ENCODE measurements at regions not wholly inside any gene's neighbourhood (a gene's known extent, or its start where the extent isn't known, plus 50 kb on each side); places are given as distances from the start of the nearest gene placed in this dataset.

DNA sequence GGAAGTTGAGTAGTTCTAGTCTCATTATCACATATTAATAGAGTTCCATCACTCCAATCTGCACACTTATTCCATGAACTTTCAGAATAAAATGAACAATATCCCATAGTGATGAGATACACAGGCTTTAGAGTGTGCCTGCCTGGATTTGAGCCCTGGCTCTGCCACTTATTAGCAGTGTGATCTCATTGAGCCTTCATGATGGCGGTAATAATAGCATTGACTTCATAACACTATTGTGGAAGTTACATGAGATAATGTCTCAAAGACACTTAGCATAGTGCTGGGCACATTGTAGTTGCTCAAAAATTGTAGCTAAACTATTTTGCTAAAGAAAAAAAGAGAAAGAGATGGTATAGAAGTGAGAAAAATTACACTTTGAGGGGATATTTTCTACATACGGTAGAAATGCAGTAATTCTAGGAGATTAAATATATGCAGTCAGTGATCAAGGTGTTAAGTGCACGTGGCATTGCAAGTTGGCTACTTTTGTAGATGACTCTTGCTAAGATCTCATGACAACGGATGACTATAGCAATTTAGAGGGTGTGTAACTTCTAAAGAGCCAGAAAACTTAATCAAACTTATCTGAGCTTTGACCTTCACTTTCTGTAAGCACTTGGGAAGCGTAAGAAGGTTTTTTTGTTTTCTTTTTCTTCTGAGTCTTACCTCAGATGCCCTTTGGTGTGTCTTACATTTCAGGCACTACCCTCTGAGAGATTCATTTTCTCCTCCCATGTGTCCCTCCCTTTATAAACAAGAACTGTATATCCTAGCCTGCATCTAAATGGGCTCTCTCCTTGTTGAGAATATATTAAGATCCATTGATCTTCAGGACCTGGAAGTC, 380.6 kb upstream of the NR3C2 start:
- Histone ChIP-seq H3K4me3 (replicated peaks in 1 of 3; ENCODE audit: insufficient read depth in 1 of 3, low read depth in 2 of 3, low read length in 3 of 3) (no peak overlapping the region), H4K20me1 (ENCODE audit: insufficient read depth, low read length) (no peaks in the 10 kb centered on the region), H2AFZ (ENCODE audit: low read length) (no peak overlapping the region), H3K36me3 (replicated peaks in 1 of 2; ENCODE audit: control insufficient read depth in 1 of 2, insufficient read depth in 2 of 2, low read length in 2 of 2) (no peaks in the 10 kb centered on the region), H3K4me1 (ENCODE audit: insufficient read depth, low read length) (no peaks in the 10 kb centered on the region), H3K79me2 (ENCODE audit: insufficient read depth, low read length) (no peaks in the 10 kb centered on the region), H3K9me3 (ENCODE audit: low read length) (peaks cover 6% of the 10 kb centered on the region), H3K4me2 (ENCODE audit: low read depth, low read length) (no peak overlapping the region), H3K27me3 (ENCODE audit: control insufficient read depth in 1 of 2, insufficient read depth in 2 of 2, low read length in 2 of 2) (no peaks in the 10 kb centered on the region; a peak in 1 of 5 replicates), H3K9ac (ENCODE audit: insufficient read depth, low read depth, low read length) (no peak overlapping the region), H3K27ac (ENCODE audit: extremely low read length, insufficient read depth, low read length) (no peak overlapping the region)
- no TSS peak for BruUV-seq (replicated peaks)
- ATAC-seq = no peak
- WGBS (ENCODE audit: low lambda C conversion rate) = 19% methylated on average over 5 of the region's 5 CpGs
- TF ChIP-seq ZC3H4 (CRISPR knock-in tag; IDR thresholded peaks at IDR 0.05; ENCODE audit: borderline replicate concordance) = no peak
- no peak for TF ChIP-seq HNRNPK (IDR thresholded peaks at IDR 0.05; ENCODE audit: low read depth, low read length, poor library complexity, severe bottlenecking)
- no peak for TF ChIP-seq IKZF1 (IDR thresholded peaks at IDR 0.05)
- no peak for TF ChIP-seq ARNTL (CRISPR knock-in tag; IDR thresholded peaks at IDR 0.05)
- no peak for TF ChIP-seq ELK4 (CRISPR knock-in tag; IDR thresholded peaks at IDR 0.05; ENCODE audit: borderline replicate concordance)
- no peak for TF ChIP-seq ZNF235 (CRISPR knock-in tag; IDR thresholded peaks at IDR 0.05; ENCODE audit: borderline replicate concordance)
- TF ChIP-seq NR2F6 (IDR thresholded peaks at IDR 0.05) = no peak
- TF ChIP-seq NR2F6 (CRISPR knock-in tag; IDR thresholded peaks at IDR 0.05) = no peak
- POLR2A ChIA-PET = no interaction called here
- intact Hi-C loops (cut with micrococcal nuclease; ENCODE audit: unreplicated experiment) (no loop called here), in situ Hi-C loops (cut with HindIII; ENCODE audit: extremely low pct_ligation_motif_present, low pct_unique_long_range_greater_than_20kb) (no loop called here)
- CTCF ChIA-PET (ENCODE audit: low intra/inter-chr PET ratio, low total read pairs) = no interaction called here
- no peak for FAIRE-seq
- no peak for DNase-seq (ENCODE audit: low spot score)

GRCh38 chr4:148814030-148814429, 371.8 kb upstream of the NR3C2 start:
- intact Hi-C loops (cut with micrococcal nuclease; ENCODE audit: unreplicated experiment) = no loop called here
- H4K20me1 ChIP-seq (ENCODE audit: insufficient read depth, low read length) = no peaks in the 10 kb centered on the region
- CTCF ChIA-PET (ENCODE audit: low intra/inter-chr PET ratio, low total read pairs) = no interaction called here
- H3K27me3 ChIP-seq (ENCODE audit: control insufficient read depth in 1 of 2, insufficient read depth in 2 of 2, low read length in 2 of 2) = no peaks in the 10 kb centered on the region
- no peaks in the 10 kb centered on the region for H3K79me2 ChIP-seq (ENCODE audit: insufficient read depth, low read length)
- H3K9ac ChIP-seq (ENCODE audit: insufficient read depth, low read depth, low read length) = no peak overlapping the region
- H3K27ac ChIP-seq (ENCODE audit: extremely low read length, insufficient read depth, low read length) = no peak overlapping the region
- FAIRE-seq (no peak), ATAC-seq (no peak), DNase-seq (ENCODE audit: low spot score) (no peak)
- no peaks in the 10 kb centered on the region for H3K4me1 ChIP-seq (ENCODE audit: insufficient read depth, low read length)
- no peak overlapping the region for H3K4me3 ChIP-seq (replicated peaks in 1 of 3; ENCODE audit: insufficient read depth in 1 of 3, low read depth in 2 of 3, low read length in 3 of 3)
- BruUV-seq (replicated peaks) = no TSS peak
- in situ Hi-C loops (cut with HindIII; ENCODE audit: extremely low pct_ligation_motif_present, low pct_unique_long_range_greater_than_20kb) = no loop called here
- WGBS (ENCODE audit: low lambda C conversion rate) = 43% methylated on average over 1 of the region's 1 CpG
- H3K36me3 ChIP-seq (replicated peaks in 1 of 2; ENCODE audit: control insufficient read depth in 1 of 2, insufficient read depth in 2 of 2, low read length in 2 of 2) = no peaks in the 10 kb centered on the region
- POLR2A ChIA-PET = no interaction called here
- no peak overlapping the region for H3K4me2 ChIP-seq (ENCODE audit: low read depth, low read length)
- H3K9me3 ChIP-seq (ENCODE audit: low read length) = peaks cover 30% of the 10 kb centered on the region
- H2AFZ ChIP-seq (ENCODE audit: low read length) = no peak overlapping the region
- TF ChIP-seq HOXD1 (CRISPR knock-in tag; IDR thresholded peaks at IDR 0.05) (no peak), NFKB2 (CRISPR knock-in tag; IDR thresholded peaks at IDR 0.05; ENCODE audit: borderline replicate concordance) (no peak), THAP7 (CRISPR knock-in tag; IDR thresholded peaks at IDR 0.05) (no peak), CREB1 (IDR thresholded peaks at IDR 0.05) (no peak), CREB1 (CRISPR knock-in tag; IDR thresholded peaks at IDR 0.05) (no peak), TBX2 (CRISPR knock-in tag; IDR thresholded peaks at IDR 0.05; ENCODE audit: borderline replicate concordance) (no peak), ERF (CRISPR knock-in tag; IDR thresholded peaks at IDR 0.05) (no peak), SOX6 (IDR thresholded peaks at IDR 0.05) (no peak), SOX6 (CRISPR knock-in tag; IDR thresholded peaks at IDR 0.05) (no peak)
- TF ChIP-seq, protein P1, sequence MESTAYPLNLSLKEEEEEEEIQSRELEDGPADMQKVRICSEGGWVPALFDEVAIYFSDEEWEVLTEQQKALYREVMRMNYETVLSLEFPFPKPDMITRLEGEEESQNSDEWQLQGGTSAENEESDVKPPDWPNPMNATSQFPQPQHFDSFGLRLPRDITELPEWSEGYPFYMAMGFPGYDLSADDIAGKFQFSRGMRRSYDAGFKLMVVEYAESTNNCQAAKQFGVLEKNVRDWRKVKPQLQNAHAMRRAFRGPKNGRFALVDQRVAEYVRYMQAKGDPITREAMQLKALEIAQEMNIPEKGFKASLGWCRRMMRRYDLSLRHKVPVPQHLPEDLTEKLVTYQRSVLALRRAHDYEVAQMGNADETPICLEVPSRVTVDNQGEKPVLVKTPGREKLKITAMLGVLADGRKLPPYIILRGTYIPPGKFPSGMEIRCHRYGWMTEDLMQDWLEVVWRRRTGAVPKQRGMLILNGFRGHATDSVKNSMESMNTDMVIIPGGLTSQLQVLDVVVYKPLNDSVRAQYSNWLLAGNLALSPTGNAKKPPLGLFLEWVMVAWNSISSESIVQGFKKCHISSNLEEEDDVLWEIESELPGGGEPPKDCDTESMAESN (CRISPR knock-in tag; conservative IDR thresholded peaks at IDR 0.05) = no peak

All from HepG2 (cell line).